Astrocyte (in vitro differentiated cells and primary cell): ENCODE measurements at regions not wholly inside any gene's neighbourhood (a gene's known extent, or its start where the extent isn't known, plus 50 kb on each side); places are given as distances from the start of the nearest gene placed in this dataset.

Source experiments
- CTCF ChIP-seq: IDR thresholded peaks from 2 replicates; pipeline ENCODE4 v1.5.1; 2011; ENCODE audit warnings: low read depth, mild to moderate bottlenecking, inconsistent platforms, low read length, moderate library complexity; ENCODE audit not compliant: insufficient read depth
- EZH2 ChIP-seq: IDR thresholded peaks from 2 replicates; pipeline ENCODE4 v1.6.1; 2012; ENCODE audit warnings: mild to moderate bottlenecking, low read length, inconsistent platforms; ENCODE audit not compliant: insufficient read depth

- TF ChIP-seq CTCF (no peak), EZH2 (no peak)
Measured at GRCh38 chr6:144493035-144493910, 208.1 kb downstream of the UTRN start.
